ENCODE measurements at regions not wholly inside any gene's neighbourhood (a gene's known extent, or its start where the extent isn't known, plus 50 kb on each side); places are given as distances from the start of the nearest gene placed in this dataset.

DNA sequence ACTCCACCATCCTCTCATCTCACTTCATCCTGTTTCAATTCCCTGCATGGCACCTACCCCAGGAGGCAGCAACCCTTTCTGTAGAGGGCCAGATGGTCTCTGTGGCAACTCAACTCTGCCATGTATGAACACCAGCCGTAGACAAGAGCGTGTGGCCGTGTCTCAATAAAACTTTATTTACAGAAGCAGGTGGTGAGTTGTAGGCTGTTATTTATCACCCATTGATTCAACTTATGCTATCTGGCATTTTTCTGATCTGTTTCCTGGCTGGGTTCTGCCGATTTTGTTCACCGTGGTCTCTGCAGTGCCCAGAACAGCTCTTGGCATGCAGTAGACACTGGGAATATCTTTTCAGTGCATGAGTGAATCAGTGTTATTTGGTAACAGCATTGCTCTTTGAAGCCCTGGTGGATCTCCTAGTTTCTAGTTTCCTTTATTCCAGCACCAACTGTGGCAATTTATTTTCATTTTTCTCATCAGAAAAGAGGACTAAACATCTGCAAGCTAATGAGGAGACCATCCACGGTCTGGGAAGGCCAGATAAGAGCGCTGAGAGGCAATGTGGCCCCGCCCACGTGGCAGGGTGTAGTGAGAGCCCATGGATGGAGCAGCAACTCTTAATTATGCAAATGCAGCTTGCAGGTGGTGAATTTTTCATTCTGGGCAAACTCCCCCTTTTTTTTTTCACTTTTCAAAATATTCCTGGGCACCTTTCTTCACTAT lies 77.9 kb downstream of the CTSL start:
- no peaks in the 10 kb centered on the region for H3K27me3 ChIP-seq (ENCODE audit: insufficient read depth, poor library complexity, severe bottlenecking)
- H3K4me1 ChIP-seq (ENCODE audit: insufficient read depth, poor library complexity, severe bottlenecking), result no peaks in the 10 kb centered on the region
- no peaks in the 10 kb centered on the region for H3K9me3 ChIP-seq (ENCODE audit: severe bottlenecking)
- TF ChIP-seq, protein P1, sequence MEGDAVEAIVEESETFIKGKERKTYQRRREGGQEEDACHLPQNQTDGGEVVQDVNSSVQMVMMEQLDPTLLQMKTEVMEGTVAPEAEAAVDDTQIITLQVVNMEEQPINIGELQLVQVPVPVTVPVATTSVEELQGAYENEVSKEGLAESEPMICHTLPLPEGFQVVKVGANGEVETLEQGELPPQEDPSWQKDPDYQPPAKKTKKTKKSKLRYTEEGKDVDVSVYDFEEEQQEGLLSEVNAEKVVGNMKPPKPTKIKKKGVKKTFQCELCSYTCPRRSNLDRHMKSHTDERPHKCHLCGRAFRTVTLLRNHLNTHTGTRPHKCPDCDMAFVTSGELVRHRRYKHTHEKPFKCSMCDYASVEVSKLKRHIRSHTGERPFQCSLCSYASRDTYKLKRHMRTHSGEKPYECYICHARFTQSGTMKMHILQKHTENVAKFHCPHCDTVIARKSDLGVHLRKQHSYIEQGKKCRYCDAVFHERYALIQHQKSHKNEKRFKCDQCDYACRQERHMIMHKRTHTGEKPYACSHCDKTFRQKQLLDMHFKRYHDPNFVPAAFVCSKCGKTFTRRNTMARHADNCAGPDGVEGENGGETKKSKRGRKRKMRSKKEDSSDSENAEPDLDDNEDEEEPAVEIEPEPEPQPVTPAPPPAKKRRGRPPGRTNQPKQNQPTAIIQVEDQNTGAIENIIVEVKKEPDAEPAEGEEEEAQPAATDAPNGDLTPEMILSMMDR (IDR thresholded peaks at IDR 0.05; ENCODE audit: poor library complexity, severe bottlenecking), result no peak
- no peak overlapping the region for H3K4me3 ChIP-seq (ENCODE audit: severe bottlenecking)
- ATAC-seq (ENCODE audit: low read depth) (no peak), DNase-seq (ENCODE audit: low spot score) (no peak)
- H3K36me3 ChIP-seq (ENCODE audit: low read depth), result no peaks in the 10 kb centered on the region
- H3K27ac ChIP-seq (ENCODE audit: poor library complexity, severe bottlenecking), result no peak overlapping the region

DNA sequence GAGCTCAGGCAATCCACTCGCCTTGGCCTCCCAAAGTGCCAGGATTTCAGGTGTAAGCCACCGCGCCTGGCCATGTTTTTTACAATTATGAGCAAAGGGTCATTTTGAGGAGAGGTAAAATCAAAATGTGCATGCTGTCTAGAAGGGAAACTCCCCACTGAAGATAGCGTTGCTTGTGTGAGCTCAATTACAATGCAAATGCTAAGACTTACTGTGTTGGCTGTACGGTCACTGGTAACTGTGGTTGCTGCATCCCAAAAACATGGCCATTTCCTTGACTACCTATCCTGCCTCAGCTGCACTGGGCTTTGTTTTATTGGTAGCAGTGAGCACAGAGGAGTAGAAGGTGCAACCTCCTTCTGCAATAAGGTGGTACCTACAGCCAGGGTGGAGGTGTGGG lies 77.4 kb upstream of the SPATA31E1 start:
- Histone ChIP-seq H3K9me3 (ENCODE audit: severe bottlenecking) (no peaks in the 10 kb centered on the region), H3K27ac (ENCODE audit: poor library complexity, severe bottlenecking) (no peak overlapping the region)

DNA sequence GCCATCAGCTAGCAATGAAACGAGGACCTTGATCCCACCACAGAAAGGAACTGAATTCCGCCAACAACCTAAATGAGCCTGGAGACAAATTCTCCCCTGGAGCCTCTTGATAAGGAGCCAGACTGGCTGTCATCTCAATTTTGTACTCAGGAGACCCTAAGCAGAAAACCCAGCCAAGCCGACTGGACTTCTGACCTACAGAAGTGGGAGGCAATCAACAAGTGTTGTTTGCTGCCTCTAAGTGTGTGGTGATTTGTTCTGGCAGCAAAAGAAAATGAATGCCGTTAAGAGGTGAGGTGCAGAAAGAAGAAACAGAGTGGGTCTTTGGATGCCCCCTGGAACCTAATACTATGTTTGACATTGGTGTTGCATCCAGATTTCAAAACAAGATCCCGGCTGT lies 72.7 kb upstream of the SPATA31E1 start:
- ATAC-seq (ENCODE audit: low read depth), result no peak
- TF ChIP-seq, protein P1 (IDR thresholded peaks at IDR 0.05; ENCODE audit: poor library complexity, severe bottlenecking), result no peak
- Histone ChIP-seq H3K27me3 (ENCODE audit: insufficient read depth, poor library complexity, severe bottlenecking) (no peaks in the 10 kb centered on the region), H3K27ac (ENCODE audit: poor library complexity, severe bottlenecking) (no peak overlapping the region), H3K36me3 (ENCODE audit: low read depth) (no peaks in the 10 kb centered on the region), H3K9me3 (ENCODE audit: severe bottlenecking) (no peaks in the 10 kb centered on the region), H3K4me1 (ENCODE audit: insufficient read depth, poor library complexity, severe bottlenecking) (peaks cover 4% of the 10 kb centered on the region), H3K4me3 (ENCODE audit: severe bottlenecking) (no peak overlapping the region)
- DNase-seq (ENCODE audit: low spot score), result no peak

More for the DNA sequence above, 77.4 kb upstream of the SPATA31E1 start:
- TF ChIP-seq, protein P1 (IDR thresholded peaks at IDR 0.05; ENCODE audit: poor library complexity, severe bottlenecking), result no peak
- no peaks in the 10 kb centered on the region for H3K27me3 ChIP-seq (ENCODE audit: insufficient read depth, poor library complexity, severe bottlenecking)
- no peak overlapping the region for H3K4me3 ChIP-seq (ENCODE audit: severe bottlenecking)
- DNase-seq (ENCODE audit: low spot score) (no peak), ATAC-seq (ENCODE audit: low read depth) (no peak)
- no peaks in the 10 kb centered on the region for H3K36me3 ChIP-seq (ENCODE audit: low read depth)
- no peaks in the 10 kb centered on the region for H3K4me1 ChIP-seq (ENCODE audit: insufficient read depth, poor library complexity, severe bottlenecking)

DNA sequence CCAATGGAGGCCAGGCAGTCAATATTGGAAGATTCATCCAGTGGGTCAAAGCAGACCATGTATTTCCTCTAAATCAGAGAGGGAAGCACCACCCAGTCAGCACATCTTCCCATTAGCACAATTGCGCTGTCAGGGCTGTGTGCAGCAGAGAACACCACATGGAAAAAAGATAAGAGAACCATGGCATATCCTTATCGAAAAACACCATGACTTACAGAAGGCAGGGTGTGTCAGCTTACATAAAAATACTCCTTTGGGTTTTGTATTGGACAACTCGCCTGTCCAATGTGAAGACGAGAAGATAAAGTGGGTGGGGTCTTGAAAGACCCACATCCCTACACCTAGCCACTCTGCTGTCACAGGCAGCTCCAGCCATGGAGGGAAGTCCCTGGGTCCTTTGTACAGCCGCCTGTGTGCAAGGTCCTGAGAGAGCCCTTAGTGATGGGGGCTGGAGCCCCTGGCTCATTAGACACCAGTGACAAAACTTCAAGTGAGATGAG lies 71.9 kb upstream of the SPATA31E1 start:
- no peak for DNase-seq (ENCODE audit: low spot score)

More for the DNA sequence above, 71.9 kb upstream of the SPATA31E1 start:
- Histone ChIP-seq H3K4me3 (ENCODE audit: severe bottlenecking) (no peak overlapping the region), H3K27me3 (ENCODE audit: insufficient read depth, poor library complexity, severe bottlenecking) (no peaks in the 10 kb centered on the region), H3K9me3 (ENCODE audit: severe bottlenecking) (no peaks in the 10 kb centered on the region), H3K27ac (ENCODE audit: poor library complexity, severe bottlenecking) (no peak overlapping the region), H3K4me1 (ENCODE audit: insufficient read depth, poor library complexity, severe bottlenecking) (peaks cover 4% of the 10 kb centered on the region), H3K36me3 (ENCODE audit: low read depth) (no peaks in the 10 kb centered on the region)
- ATAC-seq (ENCODE audit: low read depth), result no peak
- TF ChIP-seq, protein P1 (IDR thresholded peaks at IDR 0.05; ENCODE audit: poor library complexity, severe bottlenecking), result no peak

Data from RWPE2 (cell line).